GM21576 (cell line): ENCODE measurements at regions not wholly inside any gene's neighbourhood (a gene's known extent, or its start where the extent isn't known, plus 50 kb on each side); places are given as distances from the start of the nearest gene placed in this dataset.
A peak's percentile ranks its signal among the peaks of the same experiment; 100 is the strongest.

ENCODE experiments used
- ATAC-seq: cut with Tn5 transposase; IDR thresholded peaks from one replicate; pipeline ENCODE4 v1.9.1; 2021; ENCODE audit warnings: mild to moderate bottlenecking, moderate library complexity; ENCODE audit not compliant: unreplicated experiment

GRCh38 chr18:45168866-45169600, 446.2 kb upstream of the SLC14A2 start:
- no peak for ATAC-seq

- no peak for ATAC-seq
Observed at GRCh38 chr18:45169610-45170009, 445.7 kb upstream of the SLC14A2 start.

- no peak for ATAC-seq
Observed at GRCh38 chr18:45171679-45172191, 443.5 kb upstream of the SLC14A2 start.

- ATAC-seq, result no peak
Observed at GRCh38 chr18:45173327-45173726, 441.9 kb upstream of the SLC14A2 start.

GRCh38 chr18:45173799-45174519, 441.3 kb upstream of the SLC14A2 start:
- no peak for ATAC-seq

- ATAC-seq, result no peak
Observed at GRCh38 chr18:45174629-45175136, 440.6 kb upstream of the SLC14A2 start.

- ATAC-seq, result no peak
Observed at GRCh38 chr18:45175511-45175910, 439.8 kb upstream of the SLC14A2 start.

- no peak for ATAC-seq
Observed at GRCh38 chr18:45186832-45187231, 428.4 kb upstream of the SLC14A2 start.

GRCh38 chr18:45191795-45192194, 423.5 kb upstream of the SLC14A2 start:
- no peak for ATAC-seq

GRCh38 chr18:45197526-45197970, 417.7 kb upstream of the SLC14A2 start:
- peak; percentile 96 for ATAC-seq

GRCh38 chr18:45198526-45198925, 416.8 kb upstream of the SLC14A2 start:
- no peak for ATAC-seq

- ATAC-seq, result no peak
Observed at GRCh38 chr18:45201029-45201428, 414.2 kb upstream of the SLC14A2 start.

GRCh38 chr18:45201489-45201888, 413.8 kb upstream of the SLC14A2 start:
- no peak for ATAC-seq

GRCh38 chr18:45202061-45202460, 413.2 kb upstream of the SLC14A2 start:
- no peak for ATAC-seq

- ATAC-seq, result no peak
Observed at GRCh38 chr18:45203677-45204076, 411.6 kb upstream of the SLC14A2 start.

GRCh38 chr18:45207328-45207727, 407.9 kb upstream of the SLC14A2 start:
- ATAC-seq, result no peak

- ATAC-seq, result no peak
Observed at GRCh38 chr18:45208164-45208563, 407.1 kb upstream of the SLC14A2 start.

GRCh38 chr18:45212181-45213039, 402.9 kb upstream of the SLC14A2 start:
- ATAC-seq, result peak; percentile 98

GRCh38 chr18:45213040-45213333, 402.3 kb upstream of the SLC14A2 start:
- peak; percentile 19 for ATAC-seq

GRCh38 chr18:45218436-45218835, 396.8 kb upstream of the SLC14A2 start:
- ATAC-seq, result no peak

- ATAC-seq, result no peak
Observed at GRCh38 chr18:45221363-45221762, 393.9 kb upstream of the SLC14A2 start.
